Osteocyte (in vitro differentiated cells): ENCODE measurements at regions not wholly inside any gene's neighbourhood (a gene's known extent, or its start where the extent isn't known, plus 50 kb on each side); places are given as distances from the start of the nearest gene placed in this dataset.
A peak's percentile ranks its signal among the peaks of the same experiment; 100 is the strongest.

ENCODE experiments used
- DNase-seq: peaks from one replicate; pipeline ENCODE4 v3.0.0; 2021; ENCODE audit warnings: mixed read lengths; ENCODE audit not compliant: unreplicated experiment; ENCODE audit errors: extremely low spot score
- H3K27ac Mint-ChIP-seq: one replicate; pipeline ENCODE4 v1.8.0; 2021; ENCODE audit warnings: mild to moderate bottlenecking, mixed read lengths; ENCODE audit not compliant: unreplicated experiment
- H3K27me3 Mint-ChIP-seq: one replicate; pipeline ENCODE4 v1.8.0; 2021; ENCODE audit warnings: mixed read lengths; ENCODE audit not compliant: unreplicated experiment
- H3K36me3 Mint-ChIP-seq: one replicate; pipeline ENCODE4 v1.8.0; 2021; ENCODE audit warnings: mixed read lengths; ENCODE audit not compliant: unreplicated experiment
- H3K4me1 Mint-ChIP-seq: one replicate; pipeline ENCODE4 v1.8.0; 2021; ENCODE audit warnings: mixed read lengths; ENCODE audit not compliant: unreplicated experiment
- H3K4me3 Mint-ChIP-seq: one replicate; pipeline ENCODE4 v1.8.0; 2021; ENCODE audit warnings: mild to moderate bottlenecking, moderate library complexity, mixed read lengths; ENCODE audit not compliant: unreplicated experiment
- H3K9me3 Mint-ChIP-seq: one replicate; pipeline ENCODE4 v1.8.0; 2021; ENCODE audit warnings: mixed read lengths; ENCODE audit not compliant: unreplicated experiment
- CTCF ChIP-seq: fragments of 200-600 bp; sonication (generic); IDR thresholded peaks from 2 replicates; pipeline ENCODE4 v1.5.0; 2021; ENCODE audit warnings: antibody characterized with exemption, mild to moderate bottlenecking, moderate library complexity

- no peak for DNase-seq
- Mint-ChIP-seq H3K4me3 (no peak overlapping the region), H3K27ac (peak overlapping the region; percentile 90), H3K9me3 (peaks cover 30% of the 10 kb centered on the region), H3K4me1 (peaks cover 32% of the 10 kb centered on the region), H3K27me3 (no peaks in the 10 kb centered on the region), H3K36me3 (peaks cover 11% of the 10 kb centered on the region)
- TF ChIP-seq CTCF = no peak
Measured at GRCh38 chr13:34815526-34815925, 126.5 kb upstream of the NBEA start.

GRCh38 chr13:34816245-34816884, 125.7 kb upstream of the NBEA start:
- H3K36me3 Mint-ChIP-seq = peaks cover 10% of the 10 kb centered on the region
- H3K4me1 Mint-ChIP-seq = peaks cover 32% of the 10 kb centered on the region
- TF ChIP-seq CTCF = no peak
- H3K27me3 Mint-ChIP-seq = no peaks in the 10 kb centered on the region
- peak overlapping the region; percentile 90 for H3K27ac Mint-ChIP-seq
- no peak for DNase-seq
- peaks cover 29% of the 10 kb centered on the region for H3K9me3 Mint-ChIP-seq
- H3K4me3 Mint-ChIP-seq = peak overlapping the region; percentile 30

- peaks cover 23% of the 10 kb centered on the region for H3K9me3 Mint-ChIP-seq
- peak overlapping the region; percentile 30 for H3K4me3 Mint-ChIP-seq
- no peak for TF ChIP-seq CTCF
- H3K4me1 Mint-ChIP-seq = peaks cover 32% of the 10 kb centered on the region
- H3K27ac Mint-ChIP-seq = peak overlapping the region; percentile 90
- no peak for DNase-seq
- no peaks in the 10 kb centered on the region for H3K27me3 Mint-ChIP-seq
- peaks cover 9% of the 10 kb centered on the region for H3K36me3 Mint-ChIP-seq
Measured at GRCh38 chr13:34816908-34817665, 125.0 kb upstream of the NBEA start.

- TF ChIP-seq CTCF = no peak
- H3K27ac Mint-ChIP-seq = no peak overlapping the region
- H3K4me3 Mint-ChIP-seq = no peak overlapping the region
- H3K27me3 Mint-ChIP-seq = no peaks in the 10 kb centered on the region
- peaks cover 5% of the 10 kb centered on the region for H3K9me3 Mint-ChIP-seq
- no peak for DNase-seq
- peaks cover 2% of the 10 kb centered on the region for H3K36me3 Mint-ChIP-seq
- peaks cover 18% of the 10 kb centered on the region for H3K4me1 Mint-ChIP-seq
Measured at GRCh38 chr13:34822650-34823049, 119.4 kb upstream of the NBEA start.

- H3K4me3 Mint-ChIP-seq = no peak overlapping the region
- H3K9me3 Mint-ChIP-seq = peaks cover under 1% of the 10 kb centered on the region
- DNase-seq = no peak
- no peaks in the 10 kb centered on the region for H3K27me3 Mint-ChIP-seq
- H3K27ac Mint-ChIP-seq = no peak overlapping the region
- H3K36me3 Mint-ChIP-seq = no peaks in the 10 kb centered on the region
- TF ChIP-seq CTCF = no peak
- peaks cover 11% of the 10 kb centered on the region for H3K4me1 Mint-ChIP-seq
Measured at GRCh38 chr13:34826432-34826831, 115.6 kb upstream of the NBEA start.
